ENCODE measurements at regions not wholly inside any gene's neighbourhood (a gene's known extent, or its start where the extent isn't known, plus 50 kb on each side); places are given as distances from the start of the nearest gene placed in this dataset.
"Not testable (repeated sequence)": the region's sequence is repeated elsewhere in the genome, so short reads cannot be mapped to it uniquely, and the experiment has no call there.

DNA sequence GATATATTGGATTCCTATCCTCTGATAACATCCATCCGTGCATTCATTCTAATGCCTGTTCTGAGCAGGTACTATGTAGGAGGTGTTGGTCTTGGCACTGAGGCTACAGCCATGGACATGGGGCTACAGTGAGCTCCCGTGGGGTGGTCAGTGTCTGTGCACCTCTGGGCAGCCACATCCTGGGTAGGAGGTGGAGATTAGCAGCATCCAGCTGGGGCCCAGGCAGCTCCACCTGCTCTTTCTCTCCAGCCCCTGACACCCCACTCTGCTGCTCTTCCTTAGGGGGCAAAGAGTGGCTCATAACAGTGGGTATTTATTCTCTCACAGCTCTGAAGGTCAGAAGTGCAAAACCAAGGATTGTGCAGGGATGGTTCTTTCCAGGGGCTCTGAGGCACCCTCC, 292.0 kb upstream of the SFSWAP start:
- DNase-seq (ENCODE audit: low spot score): no peak

DNA sequence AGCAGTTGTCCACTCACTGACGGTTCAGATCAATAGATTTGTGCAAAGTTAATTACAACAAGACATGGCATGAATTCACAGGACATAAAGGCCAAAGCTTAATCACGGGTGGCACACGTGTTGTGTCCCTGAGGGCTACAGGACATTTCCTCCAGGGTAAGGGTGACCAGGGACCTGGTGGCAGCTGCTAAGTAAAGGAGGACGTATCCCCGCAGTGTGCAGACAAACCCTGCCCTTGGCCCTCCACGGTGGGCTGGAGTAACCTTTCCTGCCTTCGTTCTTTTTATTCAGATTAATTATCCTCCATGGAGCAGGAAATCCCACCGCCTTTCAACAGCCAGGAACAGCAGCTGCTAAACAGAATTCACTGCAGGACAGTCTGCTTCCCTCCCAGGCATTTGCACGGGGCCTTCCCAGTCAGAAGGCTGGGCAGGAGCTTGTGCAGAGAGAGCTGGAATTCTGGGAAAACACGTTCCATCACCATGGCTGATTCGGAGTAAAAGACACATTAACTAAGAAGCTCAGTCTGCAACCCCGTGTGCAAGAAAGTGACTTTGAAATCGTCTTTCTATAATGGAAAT, 289.9 kb upstream of the SFSWAP start:
- DNase-seq (ENCODE audit: low spot score): no peak

DNA sequence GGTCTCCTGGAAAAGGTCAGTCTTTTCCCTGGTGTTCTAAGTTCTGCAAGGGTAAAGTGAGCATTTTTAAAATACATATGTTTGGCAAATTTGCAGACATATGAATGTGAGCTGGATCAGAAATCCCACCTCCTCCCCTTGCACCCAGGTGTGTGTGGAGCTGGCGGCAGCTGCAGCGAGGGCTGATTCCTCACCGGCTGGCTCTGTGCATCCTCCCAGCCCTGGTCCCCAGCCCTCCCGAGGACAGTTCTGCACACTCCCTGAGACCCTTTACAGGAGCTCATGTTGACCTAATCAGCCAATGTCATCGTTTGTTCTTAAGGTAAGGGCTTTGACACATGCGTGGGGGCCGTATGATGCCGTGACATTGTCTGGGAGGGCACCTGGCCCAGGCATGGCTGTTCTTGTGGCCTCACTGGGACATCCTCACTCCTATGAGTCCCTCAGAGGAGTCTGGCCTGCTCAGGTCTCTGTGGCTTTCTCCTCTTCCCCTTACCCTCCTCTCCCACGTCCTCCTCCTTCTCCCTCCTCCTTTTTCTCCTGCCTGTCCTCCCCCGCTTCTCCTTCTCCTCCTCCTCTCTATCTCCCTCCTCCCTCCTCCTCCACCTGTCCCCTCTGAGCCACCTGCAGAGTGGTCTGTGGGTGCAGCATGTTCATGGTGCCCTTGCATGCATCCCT, 289.2 kb upstream of the SFSWAP start:
- no peak for DNase-seq (ENCODE audit: low spot score)

DNA sequence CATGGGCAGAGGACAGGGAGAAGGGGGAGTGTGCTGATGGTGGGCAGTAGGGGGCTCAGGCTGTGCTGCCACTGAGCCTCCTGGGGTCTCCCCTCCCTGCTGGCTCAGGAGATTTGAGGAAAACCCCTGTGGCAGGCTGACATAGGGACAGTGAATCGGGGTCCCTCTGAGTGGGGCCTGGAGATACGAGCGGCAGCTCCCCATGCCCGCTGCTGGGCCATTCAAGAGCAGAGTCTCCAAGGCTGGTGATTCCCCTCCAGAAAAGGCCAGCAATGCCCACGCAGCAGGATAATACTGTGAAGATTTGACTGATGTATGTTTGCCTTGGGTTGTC, 288.7 kb upstream of the SFSWAP start:
- no peak for DNase-seq (ENCODE audit: low spot score)

DNA sequence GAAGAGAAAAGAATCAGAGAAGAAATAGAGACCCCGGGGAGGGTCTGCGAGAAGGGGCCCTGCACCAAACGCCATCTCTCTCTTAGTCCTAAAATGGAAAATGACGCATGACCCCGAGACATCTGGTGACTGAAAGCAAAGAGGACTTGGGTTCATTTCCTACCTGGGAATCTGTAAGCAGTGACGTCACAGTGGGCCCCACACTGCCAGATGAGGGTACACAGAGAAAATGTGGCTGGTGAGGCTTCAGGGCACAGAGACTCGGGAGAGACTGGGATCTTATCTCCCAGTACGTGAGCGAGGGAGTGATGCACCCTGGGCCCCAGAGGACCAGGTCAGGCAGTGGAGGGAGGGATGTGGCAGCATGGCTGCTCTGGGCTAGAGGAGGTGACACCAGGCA, 288.1 kb upstream of the SFSWAP start:
- DNase-seq (ENCODE audit: low spot score): no peak

DNA sequence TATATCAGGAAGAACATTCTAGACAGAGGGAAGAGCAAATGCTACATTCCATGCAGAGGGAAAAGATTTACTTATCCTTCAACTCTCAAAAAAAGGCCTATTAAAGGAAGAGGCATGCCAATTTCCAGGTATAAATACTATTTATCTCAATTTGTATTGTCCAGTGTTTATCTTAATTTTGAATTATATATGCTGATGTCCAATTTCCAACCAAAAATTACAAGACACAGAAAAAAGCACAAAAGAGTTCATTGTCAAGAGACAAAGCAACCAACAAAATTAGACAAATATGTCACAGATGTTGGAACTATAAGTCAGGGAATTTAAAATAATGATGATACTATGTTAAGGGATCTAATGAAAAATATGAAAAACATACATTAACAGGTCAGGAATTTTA, 286.6 kb upstream of the SFSWAP start:
- no peak for DNase-seq (ENCODE audit: low spot score)

DNA sequence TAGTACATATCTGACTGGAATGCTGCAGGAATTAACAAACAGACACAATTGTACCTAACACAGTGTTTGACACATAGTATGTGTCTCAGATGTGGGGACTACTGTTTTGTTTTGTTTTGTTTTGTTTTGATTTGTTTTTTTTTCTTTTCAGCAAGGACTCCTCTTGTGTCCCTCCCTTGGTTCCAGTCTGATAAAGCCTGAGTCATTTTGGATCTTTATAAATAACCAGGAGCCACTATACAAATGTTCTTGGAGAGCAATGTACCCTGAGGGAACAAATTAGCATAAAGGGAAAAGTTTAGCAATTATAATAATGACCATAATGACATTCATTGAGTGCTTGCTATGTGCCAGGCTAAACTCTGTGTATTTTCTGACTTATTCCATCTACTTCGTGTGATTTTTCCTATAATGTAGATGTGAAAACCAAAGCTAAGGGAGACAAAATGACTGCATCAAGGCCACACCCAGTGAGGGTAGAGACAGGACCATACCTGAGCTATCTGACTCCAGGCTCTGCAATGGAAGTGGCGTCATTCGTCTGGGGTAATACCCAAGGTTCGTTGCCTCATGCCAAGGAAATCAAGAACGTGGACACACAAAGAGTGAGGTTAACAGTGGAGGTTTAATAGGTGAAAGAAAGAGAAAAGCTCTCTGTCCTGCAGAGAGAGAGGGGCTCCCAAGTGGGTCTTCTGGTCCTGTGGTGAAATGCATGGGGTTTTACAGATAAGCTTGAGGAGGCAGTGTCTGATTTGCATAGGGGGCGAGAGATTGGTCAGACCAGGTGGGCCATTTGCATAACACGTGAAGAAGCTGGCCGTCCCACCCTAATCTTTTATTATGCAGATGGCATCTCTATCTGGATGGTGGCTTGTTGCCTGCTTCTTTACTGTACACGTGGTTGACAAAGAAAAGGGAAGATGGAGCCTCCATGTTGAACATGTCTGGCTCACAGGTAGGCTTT, 285.5 kb upstream of the SFSWAP start:
- DNase-seq (ENCODE audit: low spot score): no peak

DNA sequence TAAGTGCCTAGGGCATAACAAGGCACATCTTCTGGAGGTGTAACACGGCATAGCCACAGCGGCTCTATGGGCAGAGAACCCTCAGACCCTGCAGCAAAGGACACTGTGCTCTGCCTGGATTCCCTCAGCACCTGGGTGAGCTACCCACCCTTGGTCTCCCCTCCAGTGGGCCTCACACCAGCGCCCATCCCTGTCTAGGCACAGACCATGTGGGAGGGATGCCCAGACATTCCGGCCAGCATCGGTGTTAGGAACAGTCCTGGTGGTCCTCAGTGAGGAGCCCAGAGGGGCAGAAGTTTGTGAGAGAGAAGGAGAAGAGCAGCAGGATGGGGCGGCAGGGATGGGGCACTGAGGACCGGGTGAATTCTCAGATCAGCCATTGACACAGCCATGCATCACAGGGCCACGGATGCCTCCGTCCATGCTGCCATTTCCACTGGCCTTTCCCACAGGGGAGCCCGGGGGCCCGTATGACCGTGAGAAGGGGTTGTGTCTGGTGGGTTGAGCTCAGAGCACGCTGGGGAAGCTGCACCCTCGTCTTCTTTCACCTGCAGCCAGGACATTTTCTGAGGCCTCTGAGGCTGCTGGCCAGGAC, 282.7 kb upstream of the SFSWAP start:
- DNase-seq (ENCODE audit: low spot score): no peak

DNA sequence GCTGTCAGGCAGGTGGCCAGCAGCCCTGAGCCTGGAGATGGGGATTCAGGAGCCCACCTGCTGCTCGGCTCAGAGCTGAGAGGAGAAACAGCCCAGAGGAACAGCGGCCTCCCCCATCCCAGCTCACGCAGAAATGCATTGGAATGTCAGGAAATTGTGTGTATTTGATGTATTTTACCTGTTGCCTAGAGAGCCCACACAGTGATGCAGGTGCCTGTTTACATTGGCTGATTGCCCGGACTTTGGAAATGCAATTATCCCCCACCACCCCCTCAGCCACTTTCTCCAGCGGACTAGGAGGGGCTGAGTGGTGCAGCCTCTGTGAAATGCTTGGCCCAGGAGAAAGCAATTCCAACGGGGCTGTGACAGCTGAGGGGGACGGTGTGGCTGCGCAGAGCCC, 281.7 kb upstream of the SFSWAP start:
- not testable (repeated sequence) for DNase-seq (ENCODE audit: low spot score)

DNA sequence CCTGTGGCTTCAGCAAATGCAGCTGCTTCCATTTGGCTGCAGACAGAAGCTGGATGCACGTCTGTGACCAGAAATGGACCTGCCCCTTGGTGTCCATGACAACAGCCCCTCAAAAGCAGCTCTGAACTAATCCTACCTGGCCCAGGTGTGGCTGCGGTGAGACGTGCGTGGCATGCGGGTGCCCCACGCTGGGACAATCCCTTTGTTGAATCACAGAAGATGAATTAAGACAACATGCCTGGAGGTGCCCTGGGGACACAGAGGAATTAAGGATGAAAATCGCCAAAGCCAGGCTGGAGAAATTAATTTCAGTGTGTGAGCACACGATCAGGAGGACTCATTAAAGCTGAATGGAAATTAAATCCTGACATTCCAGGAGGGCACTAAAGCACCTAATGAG, 281.2 kb upstream of the SFSWAP start:
- DNase-seq (ENCODE audit: low spot score): not testable (repeated sequence)

DNA sequence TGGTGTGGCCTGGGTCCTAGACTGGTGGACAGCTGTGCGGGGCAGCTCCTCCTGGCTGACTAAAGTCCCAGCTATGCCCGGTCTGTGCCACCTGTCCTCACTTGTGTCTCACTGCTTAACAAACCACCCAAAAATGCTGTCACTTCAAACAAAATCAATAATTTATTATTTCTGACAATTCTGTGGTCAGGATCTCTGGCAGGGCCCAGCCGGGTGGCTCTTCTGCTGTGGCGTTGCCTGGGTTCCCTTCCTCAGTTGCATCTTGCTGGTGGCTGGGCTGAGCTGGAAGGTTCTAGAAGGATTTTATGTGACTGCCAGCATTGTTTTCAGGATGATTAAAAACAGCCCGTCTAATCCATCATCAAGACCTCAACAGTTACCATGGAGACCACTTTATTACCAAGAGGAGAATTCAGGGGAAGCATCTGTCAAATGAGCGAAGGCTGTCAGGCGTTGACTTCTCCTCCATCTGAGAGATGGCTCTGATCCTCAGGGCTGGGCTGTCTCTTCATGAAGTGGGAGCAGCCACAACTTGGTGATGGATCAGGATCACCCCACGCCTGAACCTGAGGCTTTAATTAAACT, 280.6 kb upstream of the SFSWAP start:
- DNase-seq (ENCODE audit: low spot score): no peak

DNA sequence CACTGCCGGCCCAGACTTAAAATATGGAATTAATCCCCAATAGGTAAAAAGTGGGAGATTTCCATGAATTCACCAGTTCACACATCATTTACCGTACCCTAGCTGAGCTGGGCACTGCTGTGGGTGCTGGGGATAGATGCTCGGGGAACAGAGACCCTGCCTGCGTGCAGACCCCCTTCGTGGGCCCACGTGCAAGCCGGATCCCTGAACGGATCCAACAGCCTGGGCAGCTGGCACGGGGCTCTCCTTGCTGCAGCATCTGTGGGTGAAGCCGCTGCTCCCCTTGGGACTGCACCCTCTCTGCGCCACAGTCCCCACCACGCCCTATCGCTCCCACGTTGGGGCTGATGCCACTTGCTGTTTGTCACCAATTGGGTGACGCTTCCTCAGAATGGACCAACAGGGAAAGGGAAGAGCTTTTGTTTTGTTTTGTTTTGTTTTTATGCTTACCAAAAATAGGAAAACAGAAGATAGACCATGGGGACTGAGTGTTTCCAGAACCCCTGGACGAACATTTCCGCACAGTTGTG, 279.7 kb upstream of the SFSWAP start:
- not testable (repeated sequence) for DNase-seq (ENCODE audit: low spot score)

DNA sequence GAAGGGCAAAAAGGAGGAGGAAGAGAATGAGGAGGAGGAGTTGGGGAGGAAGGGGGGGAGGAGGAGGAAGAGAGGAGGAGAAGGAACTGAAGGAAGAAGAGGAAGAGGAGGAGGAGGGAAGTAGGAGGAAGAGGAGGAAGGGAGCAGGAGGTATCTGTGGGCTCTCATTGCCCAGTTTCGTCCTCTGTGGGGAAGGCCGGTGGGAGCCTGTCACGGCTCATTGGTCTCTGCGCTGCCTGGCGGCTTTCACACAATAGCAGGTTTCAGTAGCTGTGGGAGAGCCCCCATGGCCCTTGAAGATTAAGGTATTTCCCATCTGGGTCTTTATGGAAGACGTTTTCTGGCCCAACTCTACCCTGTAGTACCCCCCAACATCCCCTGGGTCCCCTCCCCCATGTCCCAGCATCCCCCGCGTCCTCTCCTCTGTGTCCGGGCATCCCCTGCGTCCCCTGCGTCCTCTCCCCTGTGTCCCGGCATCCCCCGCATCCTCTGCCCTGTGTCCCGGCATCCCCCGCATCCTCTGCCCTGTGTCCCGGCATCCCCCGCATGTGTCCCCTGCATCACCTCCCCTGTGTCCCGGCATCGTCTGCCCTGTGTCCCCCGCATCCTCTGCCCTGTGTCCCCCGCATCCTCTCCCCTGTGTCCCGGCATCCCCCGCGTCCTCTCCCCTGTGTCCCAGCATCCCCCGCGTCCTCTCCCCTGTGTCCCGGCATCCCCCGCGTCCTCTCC, 278.2 kb upstream of the SFSWAP start:
- no peak for DNase-seq (ENCODE audit: low spot score)

DNA sequence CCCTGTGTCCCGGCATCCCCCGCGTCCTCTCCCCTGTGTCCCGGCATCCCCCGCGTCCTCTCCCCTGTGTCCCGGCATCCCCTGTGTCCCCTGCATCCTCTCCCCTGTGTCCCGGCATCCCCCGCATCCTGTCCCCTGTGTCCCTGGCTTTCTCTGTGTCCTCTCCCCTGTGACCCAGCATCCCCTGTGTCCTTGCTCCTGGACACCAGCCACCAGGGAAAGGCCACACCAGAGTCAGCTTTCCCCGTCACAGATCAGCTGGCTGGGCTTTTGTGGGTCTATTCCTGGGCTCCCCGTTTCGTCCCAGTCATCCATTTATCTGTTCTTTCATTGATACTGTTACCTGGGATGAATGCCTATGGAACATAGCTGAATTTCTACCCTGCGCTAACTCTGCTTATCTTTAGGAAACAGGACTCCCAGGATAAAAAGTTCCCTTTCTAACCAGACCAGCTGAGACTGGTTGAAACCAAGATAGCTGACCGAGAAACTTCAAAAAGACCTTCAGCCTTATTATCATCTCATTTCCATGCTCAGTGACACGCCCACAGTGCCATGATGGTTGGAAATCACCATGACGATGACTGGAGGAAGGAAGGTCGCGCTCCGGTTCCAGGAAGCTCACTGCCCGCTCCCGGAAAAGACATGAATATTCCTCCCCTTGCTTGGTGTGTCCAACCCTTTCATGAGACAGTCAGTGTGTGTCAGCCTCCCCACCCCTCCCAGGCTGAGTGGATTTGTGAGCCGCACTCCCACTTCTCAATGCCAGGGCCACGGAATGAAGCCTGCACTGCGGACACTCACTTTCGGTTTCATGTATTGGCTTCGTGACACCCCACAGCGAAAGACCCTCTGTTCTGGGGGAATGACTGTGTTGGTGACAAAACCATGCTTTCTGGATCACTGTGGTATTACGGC, 276.4 kb upstream of the SFSWAP start:
- DNase-seq (ENCODE audit: low spot score): no peak

DNA sequence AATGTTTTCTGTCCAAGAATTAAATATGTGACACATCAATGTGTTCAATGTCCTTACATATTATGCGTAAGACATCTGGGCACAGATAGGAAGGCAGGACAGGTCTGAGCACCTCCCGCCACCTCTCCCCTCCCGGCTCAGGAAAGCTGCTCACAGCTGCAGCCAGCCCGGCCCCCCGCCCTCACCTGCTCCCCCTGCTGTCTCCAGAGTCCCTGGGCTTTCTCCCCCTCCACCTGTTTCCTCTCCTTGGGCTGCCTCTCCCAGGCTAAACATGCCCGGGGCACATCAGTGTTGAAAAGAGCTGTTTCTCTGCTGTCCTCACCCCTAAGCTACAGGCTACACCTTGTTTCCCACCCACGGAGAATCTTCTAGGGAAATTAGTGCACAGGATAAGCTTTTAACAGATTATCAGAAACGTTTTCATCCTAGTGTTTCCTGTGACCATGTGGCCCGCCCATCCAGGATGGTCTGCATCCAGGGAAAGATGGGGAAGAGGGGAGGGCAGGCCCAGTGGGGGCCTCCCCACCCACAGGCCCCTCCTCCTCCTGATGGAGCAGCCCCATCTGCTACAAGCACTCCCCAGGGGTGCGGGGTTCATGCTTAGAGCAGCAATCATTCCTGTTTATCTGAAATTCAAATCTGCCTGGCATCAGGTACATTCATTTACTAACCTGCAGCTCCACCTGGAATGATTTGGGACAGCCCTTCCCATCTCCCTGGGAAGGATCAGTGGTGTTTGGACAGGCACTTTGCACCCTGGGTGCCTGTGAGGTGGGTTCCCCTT, 273.8 kb upstream of the SFSWAP start:
- DNase-seq (ENCODE audit: low spot score): no peak

DNA sequence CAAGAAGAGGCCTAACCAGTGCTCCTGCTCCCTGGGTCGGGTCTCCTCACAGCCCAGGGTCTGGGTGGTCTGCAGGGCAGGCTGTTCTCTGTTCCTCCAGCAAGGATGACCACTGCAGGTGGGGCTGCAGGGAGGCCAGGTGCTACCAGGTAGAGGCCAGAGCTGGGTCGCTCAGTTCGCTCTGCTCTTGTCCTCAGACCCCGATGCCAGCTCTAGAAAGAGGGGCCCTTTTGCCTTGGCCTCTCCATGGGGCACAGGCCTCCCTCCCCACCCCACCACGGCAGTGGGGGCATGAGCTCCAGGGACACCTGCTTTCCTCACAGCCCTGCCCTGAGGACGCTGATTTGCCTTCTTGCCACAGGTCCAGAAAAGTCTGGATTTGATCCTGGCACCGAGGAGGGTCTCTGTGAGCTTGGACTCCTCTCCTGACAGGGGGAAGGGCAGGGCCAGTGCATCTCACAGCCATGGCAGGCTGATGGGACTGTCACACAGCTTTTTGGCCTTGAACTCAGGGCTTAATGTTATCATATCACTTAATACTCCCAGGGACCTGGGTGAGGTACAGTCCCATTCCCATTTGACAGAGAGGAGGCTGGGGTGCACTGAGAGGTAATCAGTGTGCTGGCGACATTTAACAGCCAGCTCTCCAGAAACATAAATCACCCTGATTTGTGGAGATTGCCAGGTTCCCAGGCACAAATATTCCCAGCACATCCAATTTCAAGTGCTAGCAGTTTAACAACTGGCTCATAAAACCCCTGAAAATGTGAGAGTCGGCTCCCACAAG, 273.0 kb upstream of the SFSWAP start:
- no peak for DNase-seq (ENCODE audit: low spot score)

DNA sequence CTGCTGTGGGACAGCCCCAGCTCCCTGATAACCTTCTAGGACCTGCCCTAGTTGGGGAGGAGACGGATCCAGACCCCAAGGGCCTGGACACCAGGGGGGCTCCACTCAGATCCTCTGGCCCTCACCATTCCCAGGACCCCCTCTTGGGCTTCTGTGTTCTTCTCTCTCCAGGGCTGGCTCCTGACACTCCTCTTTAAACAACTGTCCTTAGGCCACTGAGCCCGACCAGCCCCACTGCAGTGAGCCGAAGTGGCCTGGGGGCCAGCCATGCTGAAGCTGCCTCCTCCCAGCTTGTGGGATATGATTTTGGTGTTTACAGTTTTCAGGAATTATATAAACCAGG, 272.4 kb upstream of the SFSWAP start:
- not testable (repeated sequence) for DNase-seq (ENCODE audit: low spot score)

DNA sequence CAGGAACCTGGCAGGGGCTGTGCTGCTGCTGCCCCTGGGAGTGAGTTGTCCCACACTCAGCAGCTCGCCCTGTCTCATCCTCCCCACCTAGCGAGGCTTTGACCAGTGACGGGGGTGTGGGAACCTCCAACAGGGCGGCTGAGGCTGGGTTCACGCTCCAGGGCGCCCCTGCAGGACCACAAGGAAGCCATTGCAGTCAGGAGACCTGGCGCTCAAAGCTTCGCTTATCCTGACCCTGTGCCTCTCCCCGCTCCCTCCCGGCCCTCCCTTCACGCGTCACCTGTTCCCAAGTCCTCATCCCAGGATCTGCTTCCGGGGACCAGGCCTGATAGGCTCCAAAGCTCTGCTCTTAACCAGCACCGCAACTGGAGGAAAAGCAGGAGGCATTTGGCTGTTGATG, 272.0 kb upstream of the SFSWAP start:
- no peak for DNase-seq (ENCODE audit: low spot score)

DNA sequence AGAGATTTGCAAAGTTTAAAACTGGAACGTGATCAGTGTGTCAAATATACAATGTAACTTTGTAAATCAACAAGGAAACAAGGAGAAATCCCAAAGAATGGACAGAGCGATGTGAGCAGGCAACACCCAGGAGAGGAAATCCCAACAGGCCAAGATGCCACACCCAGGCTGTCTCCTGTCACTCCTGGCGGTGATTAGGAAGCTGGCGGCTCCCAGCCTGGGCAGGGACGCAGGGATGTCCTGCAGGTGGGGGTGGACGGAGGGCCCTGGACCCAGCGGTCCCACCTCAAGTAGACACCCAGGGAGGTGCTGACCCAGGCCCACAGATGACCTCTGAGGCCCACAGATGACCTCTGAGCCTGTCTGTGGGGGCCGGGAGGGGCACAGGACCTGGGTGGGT, 271.1 kb upstream of the SFSWAP start:
- not testable (repeated sequence) for DNase-seq (ENCODE audit: low spot score)

Measured in COLO829 (cell line).